ENCODE measurements at regions not wholly inside any gene's neighbourhood (a gene's known extent, or its start where the extent isn't known, plus 50 kb on each side); places are given as distances from the start of the nearest gene placed in this dataset.

- Histone ChIP-seq H3K4me3 (ENCODE audit: insufficient read depth, low read length, poor library complexity, severe bottlenecking) (no peak overlapping the region), H3K27ac (ENCODE audit: low read depth, low read length) (no peak overlapping the region), H2AFZ (ENCODE audit: low read depth, low read length, severe bottlenecking) (no peak overlapping the region), H3K9ac (ENCODE audit: low read length) (no peak overlapping the region), H3K27me3 (ENCODE audit: low read length) (no peaks in the 10 kb centered on the region), H3F3A (ENCODE audit: insufficient read depth) (no peaks in the 10 kb centered on the region), H3K36me3 (ENCODE audit: low read length) (no peaks in the 10 kb centered on the region), H3K9me2 (replicated peaks; ENCODE audit: insufficient read depth, low read length) (no peaks in the 10 kb centered on the region), H3K4me2 (ENCODE audit: low read depth, low read length, poor library complexity, severe bottlenecking) (no peak overlapping the region), H3K79me2 (ENCODE audit: insufficient read depth, low read length) (no peaks in the 10 kb centered on the region), H4K20me1 (ENCODE audit: low read depth, low read length) (no peaks in the 10 kb centered on the region), H3K9me3 (ENCODE audit: insufficient read depth, low read length) (no peaks in the 10 kb centered on the region)
- TF ChIP-seq CTCF (IDR thresholded peaks at IDR 0.05; ENCODE audit: insufficient read depth, low read length, poor library complexity, severe bottlenecking) (no peak), EZH2phosphoT487 (conservative IDR thresholded peaks at IDR 0.05; ENCODE audit: low read length) (no peak)
Observed at GRCh38 chr17:79412886-79413390, 197.9 kb downstream of the RBFOX3 start.

- H3K9me2 ChIP-seq (replicated peaks; ENCODE audit: insufficient read depth, low read length) = no peaks in the 10 kb centered on the region
- no peak overlapping the region for H3K4me3 ChIP-seq (ENCODE audit: insufficient read depth, low read length, poor library complexity, severe bottlenecking)
- H3K9me3 ChIP-seq (ENCODE audit: insufficient read depth, low read length) = no peaks in the 10 kb centered on the region
- no peak overlapping the region for H3K4me2 ChIP-seq (ENCODE audit: low read depth, low read length, poor library complexity, severe bottlenecking)
- no peaks in the 10 kb centered on the region for H3F3A ChIP-seq (ENCODE audit: insufficient read depth)
- TF ChIP-seq EZH2phosphoT487 (conservative IDR thresholded peaks at IDR 0.05; ENCODE audit: low read length) = no peak
- no peak for TF ChIP-seq CTCF (IDR thresholded peaks at IDR 0.05; ENCODE audit: insufficient read depth, low read length, poor library complexity, severe bottlenecking)
- no peak overlapping the region for H3K27ac ChIP-seq (ENCODE audit: low read depth, low read length)
- no peaks in the 10 kb centered on the region for H3K27me3 ChIP-seq (ENCODE audit: low read length)
- no peak overlapping the region for H2AFZ ChIP-seq (ENCODE audit: low read depth, low read length, severe bottlenecking)
- H3K79me2 ChIP-seq (ENCODE audit: insufficient read depth, low read length) = no peaks in the 10 kb centered on the region
- no peaks in the 10 kb centered on the region for H4K20me1 ChIP-seq (ENCODE audit: low read depth, low read length)
- H3K36me3 ChIP-seq (ENCODE audit: low read length) = no peaks in the 10 kb centered on the region
- no peak overlapping the region for H3K9ac ChIP-seq (ENCODE audit: low read length)
Observed at GRCh38 chr17:79412110-79412509, 198.7 kb downstream of the RBFOX3 start.

GRCh38 chr17:79411419-79411818 lies 199.4 kb downstream of the RBFOX3 start:
- Histone ChIP-seq H2AFZ (ENCODE audit: low read depth, low read length, severe bottlenecking) (no peak overlapping the region), H3K27me3 (ENCODE audit: low read length) (no peaks in the 10 kb centered on the region), H3K79me2 (ENCODE audit: insufficient read depth, low read length) (no peaks in the 10 kb centered on the region), H3K36me3 (ENCODE audit: low read length) (no peaks in the 10 kb centered on the region), H3F3A (ENCODE audit: insufficient read depth) (no peaks in the 10 kb centered on the region), H3K27ac (ENCODE audit: low read depth, low read length) (no peak overlapping the region), H4K20me1 (ENCODE audit: low read depth, low read length) (no peaks in the 10 kb centered on the region), H3K9me3 (ENCODE audit: insufficient read depth, low read length) (no peaks in the 10 kb centered on the region), H3K9ac (ENCODE audit: low read length) (no peak overlapping the region), H3K4me3 (ENCODE audit: insufficient read depth, low read length, poor library complexity, severe bottlenecking) (no peak overlapping the region), H3K4me2 (ENCODE audit: low read depth, low read length, poor library complexity, severe bottlenecking) (no peak overlapping the region), H3K9me2 (replicated peaks; ENCODE audit: insufficient read depth, low read length) (no peaks in the 10 kb centered on the region)
- TF ChIP-seq EZH2phosphoT487 (conservative IDR thresholded peaks at IDR 0.05; ENCODE audit: low read length) = no peak
- TF ChIP-seq CTCF (IDR thresholded peaks at IDR 0.05; ENCODE audit: insufficient read depth, low read length, poor library complexity, severe bottlenecking) = no peak

Data from SU-DHL-6 (cell line).